ENCODE measurements at regions not wholly inside any gene's neighbourhood (a gene's known extent, or its start where the extent isn't known, plus 50 kb on each side); places are given as distances from the start of the nearest gene placed in this dataset.

DNA sequence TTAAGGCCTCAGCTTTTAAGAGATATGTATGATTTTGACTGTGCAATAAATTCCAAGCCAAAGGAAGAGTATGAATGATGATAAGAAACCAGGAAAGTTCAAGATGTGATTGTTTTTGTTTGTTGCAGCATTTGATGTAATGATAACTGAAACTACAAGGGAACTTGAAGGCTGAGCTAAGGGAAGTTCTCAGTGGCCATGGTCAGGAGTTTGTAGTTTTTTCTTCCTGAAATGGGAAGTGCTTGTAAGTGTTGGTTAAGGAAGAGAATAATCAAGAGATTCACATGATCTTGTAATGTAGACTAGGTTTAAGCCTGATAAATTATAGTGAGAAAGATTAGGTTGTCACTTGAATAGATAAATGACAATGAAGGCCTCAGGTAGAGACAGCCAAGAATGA is 53.4 kb downstream of the PTCHD4 start:
- no peak for DNase-seq (ENCODE audit: low read depth)
- no peak overlapping the region for H3K4me3 ChIP-seq (ENCODE audit: control insufficient read depth, low read depth, low read length)
- TF ChIP-seq, protein P1, sequence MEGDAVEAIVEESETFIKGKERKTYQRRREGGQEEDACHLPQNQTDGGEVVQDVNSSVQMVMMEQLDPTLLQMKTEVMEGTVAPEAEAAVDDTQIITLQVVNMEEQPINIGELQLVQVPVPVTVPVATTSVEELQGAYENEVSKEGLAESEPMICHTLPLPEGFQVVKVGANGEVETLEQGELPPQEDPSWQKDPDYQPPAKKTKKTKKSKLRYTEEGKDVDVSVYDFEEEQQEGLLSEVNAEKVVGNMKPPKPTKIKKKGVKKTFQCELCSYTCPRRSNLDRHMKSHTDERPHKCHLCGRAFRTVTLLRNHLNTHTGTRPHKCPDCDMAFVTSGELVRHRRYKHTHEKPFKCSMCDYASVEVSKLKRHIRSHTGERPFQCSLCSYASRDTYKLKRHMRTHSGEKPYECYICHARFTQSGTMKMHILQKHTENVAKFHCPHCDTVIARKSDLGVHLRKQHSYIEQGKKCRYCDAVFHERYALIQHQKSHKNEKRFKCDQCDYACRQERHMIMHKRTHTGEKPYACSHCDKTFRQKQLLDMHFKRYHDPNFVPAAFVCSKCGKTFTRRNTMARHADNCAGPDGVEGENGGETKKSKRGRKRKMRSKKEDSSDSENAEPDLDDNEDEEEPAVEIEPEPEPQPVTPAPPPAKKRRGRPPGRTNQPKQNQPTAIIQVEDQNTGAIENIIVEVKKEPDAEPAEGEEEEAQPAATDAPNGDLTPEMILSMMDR (conservative IDR thresholded peaks at IDR 0.05; ENCODE audit: control insufficient read depth, insufficient read depth, low read depth, low read length), result no peak

DNA sequence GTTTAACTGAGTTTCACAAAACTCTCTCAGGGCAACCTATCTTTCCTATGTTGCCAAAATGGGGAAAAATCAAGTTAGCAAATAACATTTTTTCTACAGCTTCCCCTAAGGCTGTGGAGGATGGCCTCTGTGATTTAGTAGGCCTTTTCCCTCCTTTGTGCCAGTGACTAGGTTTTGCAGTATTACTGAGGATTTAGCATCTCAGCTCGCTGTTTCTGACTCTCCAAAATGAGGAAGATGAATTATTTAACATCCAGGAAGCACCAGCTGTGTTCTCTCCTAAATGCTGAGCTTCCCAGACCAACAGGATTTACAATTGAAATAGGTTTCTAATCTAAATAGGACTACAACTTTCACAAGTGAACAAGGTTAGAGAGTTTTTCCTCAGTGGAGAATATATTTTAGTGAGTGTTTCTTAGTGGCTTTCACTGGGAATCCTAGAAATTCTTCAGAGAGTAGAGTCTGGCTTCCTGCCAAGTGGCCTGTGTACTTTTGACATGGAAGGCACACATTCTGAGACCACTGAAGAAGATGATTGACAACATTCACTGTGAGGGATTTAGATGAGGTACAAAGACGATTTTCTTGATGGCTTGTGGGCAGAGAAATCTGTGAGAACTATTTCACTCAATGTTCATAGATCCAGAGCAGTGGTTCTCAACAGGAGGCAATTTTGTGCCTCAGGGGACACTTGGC is 62.4 kb downstream of the PTCHD4 start:
- no peak overlapping the region for H3K4me3 ChIP-seq (ENCODE audit: control insufficient read depth, low read depth, low read length)
- TF ChIP-seq, protein P1 (conservative IDR thresholded peaks at IDR 0.05; ENCODE audit: control insufficient read depth, insufficient read depth, low read depth, low read length), result no peak
- no peak for DNase-seq (ENCODE audit: low read depth)

DNA sequence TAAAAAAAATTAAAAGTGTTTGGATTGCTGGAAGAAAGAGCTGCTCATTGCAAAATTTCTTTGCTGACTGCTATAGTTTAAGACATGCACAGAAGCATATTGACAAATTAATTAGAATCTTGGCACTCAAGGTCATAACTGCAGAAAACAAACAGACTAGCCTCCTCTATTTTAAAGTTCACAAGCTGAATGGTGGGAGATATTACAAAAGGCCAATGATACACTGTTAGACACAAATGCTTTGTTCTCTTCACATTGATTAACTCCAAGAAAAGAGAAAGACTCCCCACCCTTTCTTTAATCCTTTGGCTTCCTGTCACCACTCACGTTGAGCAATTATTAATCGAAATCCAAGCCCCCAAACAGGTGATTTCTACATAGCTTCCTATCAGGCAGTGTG is 69.1 kb downstream of the PTCHD4 start:
- DNase-seq (ENCODE audit: low read depth), result no peak
- TF ChIP-seq, protein P1 (conservative IDR thresholded peaks at IDR 0.05; ENCODE audit: control insufficient read depth, insufficient read depth, low read depth, low read length), result no peak
- H3K4me3 ChIP-seq (ENCODE audit: control insufficient read depth, low read depth, low read length), result no peak overlapping the region

DNA sequence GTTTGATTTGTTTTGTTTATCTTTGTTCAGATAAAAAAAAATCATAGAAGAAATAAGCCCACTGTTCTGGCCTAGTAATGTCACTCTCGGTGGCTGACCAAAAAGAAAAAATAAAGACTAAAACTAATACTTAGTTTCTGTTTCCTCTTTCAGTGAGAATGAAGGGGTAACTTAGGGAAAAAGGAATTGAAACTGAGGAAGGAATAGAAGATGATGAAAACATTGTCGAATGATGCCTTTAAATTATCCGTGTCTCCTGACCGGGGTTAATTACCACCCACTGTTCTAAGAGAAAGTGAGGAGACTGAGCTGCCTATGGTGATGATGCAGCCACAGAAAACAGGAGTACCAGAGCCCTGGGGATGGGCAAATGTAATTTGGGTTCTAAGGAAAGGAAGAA is 73.1 kb downstream of the PTCHD4 start:
- no peak overlapping the region for H3K4me3 ChIP-seq (ENCODE audit: control insufficient read depth, low read depth, low read length)
- TF ChIP-seq, protein P1 (conservative IDR thresholded peaks at IDR 0.05; ENCODE audit: control insufficient read depth, insufficient read depth, low read depth, low read length), result no peak
- DNase-seq (ENCODE audit: low read depth), result no peak

DNA sequence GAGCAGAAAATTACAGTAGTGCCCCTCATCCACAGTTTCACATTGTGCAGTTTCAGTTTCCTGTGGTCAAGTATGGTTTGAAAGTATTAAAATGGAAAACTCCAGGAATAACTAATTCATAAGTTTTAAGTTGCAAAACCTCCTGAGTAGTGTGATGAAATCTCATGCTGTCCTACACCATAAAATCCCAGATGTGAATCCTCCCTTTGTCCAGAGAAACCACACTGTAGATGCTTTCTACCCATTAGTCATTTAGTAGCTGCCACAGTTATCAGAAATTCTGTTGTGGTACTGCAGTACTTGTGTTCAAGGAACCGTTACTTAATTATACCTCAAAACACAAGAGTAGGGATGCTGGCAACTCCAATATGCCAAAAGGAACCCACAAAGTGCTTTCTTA is 74.7 kb downstream of the PTCHD4 start:
- TF ChIP-seq, protein P1 (conservative IDR thresholded peaks at IDR 0.05; ENCODE audit: control insufficient read depth, insufficient read depth, low read depth, low read length), result no peak
- DNase-seq (ENCODE audit: low read depth), result peak; percentile 89
- no peak overlapping the region for H3K4me3 ChIP-seq (ENCODE audit: control insufficient read depth, low read depth, low read length)

DNA sequence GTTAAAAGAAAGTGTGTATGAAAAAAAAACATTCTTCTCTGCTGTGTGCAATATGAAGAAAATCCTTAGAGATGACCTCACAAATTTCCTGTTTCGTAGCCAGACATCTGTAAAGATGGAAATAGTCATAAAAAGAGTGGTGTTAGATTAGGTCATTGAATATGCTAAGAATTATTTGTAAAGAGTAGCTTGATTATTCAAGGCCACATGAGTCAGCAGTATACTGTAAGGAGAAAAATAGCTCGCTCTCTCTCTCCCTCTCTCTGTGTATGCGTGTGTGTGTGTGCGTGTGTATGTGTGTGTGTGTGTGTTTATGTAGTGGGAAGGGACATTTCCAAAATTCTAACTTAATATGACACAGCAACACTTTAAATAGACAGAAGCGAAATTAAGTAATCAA is 78.8 kb downstream of the PTCHD4 start:
- H3K4me3 ChIP-seq (ENCODE audit: control insufficient read depth, low read depth, low read length), result no peak overlapping the region
- TF ChIP-seq, protein P1 (conservative IDR thresholded peaks at IDR 0.05; ENCODE audit: control insufficient read depth, insufficient read depth, low read depth, low read length), result no peak
- peak; percentile 95 for DNase-seq (ENCODE audit: low read depth)

DNA sequence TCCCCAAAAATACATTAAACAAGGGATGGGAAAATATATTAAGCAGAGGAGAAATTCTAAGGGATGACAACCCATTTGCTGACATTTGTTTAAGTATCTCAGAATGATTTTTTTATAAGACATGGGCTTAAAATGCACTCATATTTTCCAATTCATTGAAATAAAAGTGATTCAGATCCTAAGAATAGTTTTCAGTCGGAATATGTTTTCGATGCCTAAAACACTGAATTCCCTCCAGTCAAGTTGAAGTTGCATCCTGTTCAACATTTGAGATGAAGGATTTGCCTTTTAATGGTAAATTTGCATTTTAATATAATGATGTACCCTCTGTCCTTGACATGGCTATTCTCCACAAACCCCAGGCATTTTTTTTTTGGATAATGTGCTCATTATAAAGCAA is 79.3 kb downstream of the PTCHD4 start:
- TF ChIP-seq, protein P1 (conservative IDR thresholded peaks at IDR 0.05; ENCODE audit: control insufficient read depth, insufficient read depth, low read depth, low read length), result no peak
- DNase-seq (ENCODE audit: low read depth), result no peak
- no peak overlapping the region for H3K4me3 ChIP-seq (ENCODE audit: control insufficient read depth, low read depth, low read length)
